ENCODE measurements at regions not wholly inside any gene's neighbourhood (a gene's known extent, or its start where the extent isn't known, plus 50 kb on each side); places are given as distances from the start of the nearest gene placed in this dataset.

DNA sequence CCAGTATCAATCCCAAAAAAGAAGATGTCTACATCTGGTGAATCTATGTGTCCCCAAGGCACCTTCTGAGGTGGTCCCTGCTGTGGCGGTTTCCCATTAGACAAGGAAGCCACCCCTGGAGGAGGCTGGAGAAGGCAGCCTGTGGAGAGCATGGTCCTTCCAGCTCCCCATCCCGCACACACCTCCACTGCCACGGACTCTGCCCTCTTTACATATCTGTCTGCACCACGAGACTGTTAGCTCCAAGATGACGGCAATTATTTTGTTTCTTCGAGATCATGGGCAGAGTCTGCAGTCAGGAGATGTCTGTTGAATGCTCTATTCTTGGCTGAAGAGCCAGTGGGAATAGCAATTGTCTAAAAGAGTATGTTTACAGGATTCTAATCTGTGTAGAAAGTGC is 132.0 kb downstream of the OSR1 start:
- DNase-seq (no peak), FAIRE-seq (no peak), ATAC-seq (no peak)
- Histone ChIP-seq H3K36me3 (no peaks in the 10 kb centered on the region), H3K27ac (no peak overlapping the region), H3K27me3 (no peaks in the 10 kb centered on the region), H3K4me1 (no peaks in the 10 kb centered on the region), H3K4me3 (no peak overlapping the region), H3K9me3 (no peaks in the 10 kb centered on the region)
- no peak for TF ChIP-seq CTCF (IDR thresholded peaks at IDR 0.05)
- intact Hi-C loops (cut with DNase I), result no loop called here
- 92% methylated on average over 6 of the region's 6 CpGs for WGBS, 2 donors

GRCh38 chr2:19225931-19226330 is 132.5 kb downstream of the OSR1 start:
- no peak for TF ChIP-seq CTCF (IDR thresholded peaks at IDR 0.05)
- Histone ChIP-seq H3K36me3 (no peaks in the 10 kb centered on the region), H3K4me3 (no peak overlapping the region), H3K9me3 (no peaks in the 10 kb centered on the region), H3K27ac (no peak overlapping the region), H3K27me3 (no peaks in the 10 kb centered on the region), H3K4me1 (no peaks in the 10 kb centered on the region)
- 100% methylated on average over 1 of the region's 1 CpG for WGBS, 2 donors
- intact Hi-C loops (cut with DNase I), result no loop called here
- FAIRE-seq (no peak), DNase-seq (no peak), ATAC-seq (no peak)

- H3K36me3 ChIP-seq, result no peaks in the 10 kb centered on the region
- no peak for DNase-seq
- TF ChIP-seq CTCF (IDR thresholded peaks at IDR 0.05), result no peak
- no peak overlapping the region for H3K4me3 ChIP-seq
- no peaks in the 10 kb centered on the region for H3K27me3 ChIP-seq
- no peak overlapping the region for H3K27ac ChIP-seq
- no peaks in the 10 kb centered on the region for H3K4me1 ChIP-seq
- intact Hi-C loops (cut with DNase I), result no loop called here
- H3K9me3 ChIP-seq, result no peaks in the 10 kb centered on the region
- ATAC-seq, result no peak
- FAIRE-seq, result no peak
Measured at GRCh38 chr2:19225126-19225525, 133.3 kb downstream of the OSR1 start.

GRCh38 chr2:19224486-19224885 is 133.9 kb downstream of the OSR1 start:
- no peak for DNase-seq
- no peak for TF ChIP-seq CTCF (IDR thresholded peaks at IDR 0.05)
- intact Hi-C loops (cut with DNase I), result no loop called here
- Histone ChIP-seq H3K9me3 (no peaks in the 10 kb centered on the region), H3K27me3 (no peaks in the 10 kb centered on the region), H3K4me3 (no peak overlapping the region), H3K27ac (no peak overlapping the region), H3K36me3 (no peaks in the 10 kb centered on the region), H3K4me1 (no peaks in the 10 kb centered on the region)
- no peak for FAIRE-seq
- ATAC-seq, result no peak
- 95 to 99% methylated on average over 1 of the region's 1 CpG for WGBS, 2 donors

- no peak for TF ChIP-seq CTCF (IDR thresholded peaks at IDR 0.05)
- Histone ChIP-seq H3K27me3 (no peaks in the 10 kb centered on the region), H3K4me3 (no peak overlapping the region), H3K27ac (no peak overlapping the region), H3K4me1 (no peaks in the 10 kb centered on the region), H3K36me3 (no peaks in the 10 kb centered on the region), H3K9me3 (no peaks in the 10 kb centered on the region)
- FAIRE-seq, result no peak
- intact Hi-C loops (cut with DNase I), result no loop called here
- ATAC-seq, result no peak
- WGBS, 2 donors, result 87 to 88% methylated on average over 5 of the region's 5 CpGs
- no peak for DNase-seq
Measured at GRCh38 chr2:19224011-19224410, 134.4 kb downstream of the OSR1 start.

Measured in pancreas (tissue), 10 donors.